HK-2 (cell line): ENCODE measurements at regions not wholly inside any gene's neighbourhood (a gene's known extent, or its start where the extent isn't known, plus 50 kb on each side); places are given as distances from the start of the nearest gene placed in this dataset.

Experiments
- DNase-seq: peaks from one replicate; pipeline ENCODE4 v3.0.0-alpha.2; 2018; ENCODE audit not compliant: unreplicated experiment

DNA sequence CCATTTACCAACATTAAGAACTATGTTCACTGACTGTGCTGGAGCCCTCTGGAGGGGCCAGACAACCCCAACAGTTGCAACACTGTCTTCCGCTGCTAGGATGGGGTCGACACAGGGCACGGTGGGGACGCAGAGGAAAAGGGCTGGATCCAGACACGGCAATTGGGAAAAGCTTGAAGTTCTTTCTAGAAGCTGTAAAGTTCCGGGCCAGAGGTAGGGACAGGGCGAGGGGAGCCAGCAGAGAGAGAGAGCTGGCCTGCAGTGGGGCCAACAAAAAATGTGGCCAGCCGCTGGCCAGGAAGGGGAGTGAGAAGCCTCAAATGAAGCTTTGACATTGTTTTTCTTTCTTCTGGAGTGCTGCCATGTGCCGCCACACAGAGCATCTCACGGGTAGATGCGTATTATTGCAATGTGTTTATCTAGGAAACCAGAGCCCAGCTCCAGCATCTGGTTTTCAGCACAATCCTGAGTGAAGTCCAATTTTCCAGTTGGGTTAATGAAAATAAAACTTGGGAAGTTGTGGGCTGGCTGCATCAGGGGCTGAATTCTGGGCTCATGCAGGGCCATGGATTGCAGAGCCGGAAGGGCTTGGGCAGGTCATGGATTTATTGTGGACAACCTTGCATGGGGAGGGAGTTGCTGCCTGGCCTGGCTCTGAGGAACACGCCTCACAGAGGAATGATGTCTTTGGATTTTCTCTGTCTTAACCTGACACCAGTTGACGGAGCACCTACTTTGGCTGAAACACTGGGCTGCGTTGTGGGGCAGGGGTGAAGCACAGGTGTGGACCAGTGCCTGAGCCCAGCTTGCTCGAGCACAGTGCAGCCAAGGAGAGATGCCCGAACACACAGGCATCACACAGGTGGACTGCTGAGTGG is 67.6 kb upstream of the AMPD3 start:
- DNase-seq: no peak

DNA sequence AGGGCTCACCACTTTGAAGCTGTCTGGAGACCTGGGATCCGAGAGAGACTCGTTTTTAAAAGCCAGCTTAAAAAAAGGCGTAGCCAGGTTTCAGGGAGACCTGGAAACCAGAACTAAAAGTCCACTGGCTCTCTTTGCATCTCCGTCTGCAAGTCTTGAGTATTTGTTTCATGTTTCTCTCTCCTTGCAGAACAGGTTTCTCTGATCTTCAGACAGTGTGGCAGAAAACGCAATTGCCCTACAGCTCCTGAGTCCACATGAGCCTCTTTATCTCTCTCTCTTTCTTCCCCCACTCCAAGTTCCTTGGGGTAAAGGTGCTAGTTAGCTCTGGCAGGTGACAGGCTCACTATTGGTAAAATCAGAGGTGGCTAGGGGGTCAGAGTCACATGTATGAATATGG is 67.0 kb upstream of the AMPD3 start:
- no peak for DNase-seq

DNA sequence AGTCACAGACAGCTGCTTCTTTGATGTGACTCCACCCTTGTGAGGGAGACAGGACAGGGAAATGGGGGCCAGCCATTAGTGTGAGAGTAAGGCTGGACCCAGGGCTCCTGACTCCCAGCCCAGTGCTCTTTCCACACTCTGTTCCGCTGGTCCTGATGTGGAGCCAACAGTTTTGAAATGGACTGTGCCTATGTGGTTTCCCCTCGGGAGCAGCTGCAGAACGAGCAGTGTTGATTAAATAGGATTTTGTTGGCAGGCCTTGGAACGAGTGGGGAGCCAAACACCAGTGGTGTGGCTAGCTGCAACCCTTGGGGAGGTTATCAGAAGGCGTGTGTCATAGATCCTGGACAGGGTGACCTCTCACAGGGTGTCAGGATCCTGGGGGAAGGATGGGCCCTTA is 66.5 kb upstream of the AMPD3 start:
- DNase-seq: no peak

DNA sequence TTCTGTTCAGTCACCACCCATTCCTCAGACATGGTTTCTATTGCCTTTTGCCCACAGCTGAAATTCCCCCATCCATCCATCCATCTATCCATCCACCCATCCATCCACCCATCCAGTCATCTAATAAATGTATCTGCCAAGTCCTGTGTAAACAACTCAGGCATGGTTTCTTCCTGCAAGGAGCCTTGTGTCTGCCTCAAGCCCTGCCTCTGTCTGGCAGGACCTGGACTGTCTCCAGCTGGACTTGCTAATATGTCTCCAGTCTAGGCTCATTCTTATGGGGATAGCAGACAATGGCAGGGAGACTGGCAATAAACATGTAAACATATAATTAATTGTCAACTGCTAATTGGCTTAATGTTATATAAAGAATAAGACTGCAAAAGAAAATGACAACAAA is 64.7 kb upstream of the AMPD3 start:
- no peak for DNase-seq

DNA sequence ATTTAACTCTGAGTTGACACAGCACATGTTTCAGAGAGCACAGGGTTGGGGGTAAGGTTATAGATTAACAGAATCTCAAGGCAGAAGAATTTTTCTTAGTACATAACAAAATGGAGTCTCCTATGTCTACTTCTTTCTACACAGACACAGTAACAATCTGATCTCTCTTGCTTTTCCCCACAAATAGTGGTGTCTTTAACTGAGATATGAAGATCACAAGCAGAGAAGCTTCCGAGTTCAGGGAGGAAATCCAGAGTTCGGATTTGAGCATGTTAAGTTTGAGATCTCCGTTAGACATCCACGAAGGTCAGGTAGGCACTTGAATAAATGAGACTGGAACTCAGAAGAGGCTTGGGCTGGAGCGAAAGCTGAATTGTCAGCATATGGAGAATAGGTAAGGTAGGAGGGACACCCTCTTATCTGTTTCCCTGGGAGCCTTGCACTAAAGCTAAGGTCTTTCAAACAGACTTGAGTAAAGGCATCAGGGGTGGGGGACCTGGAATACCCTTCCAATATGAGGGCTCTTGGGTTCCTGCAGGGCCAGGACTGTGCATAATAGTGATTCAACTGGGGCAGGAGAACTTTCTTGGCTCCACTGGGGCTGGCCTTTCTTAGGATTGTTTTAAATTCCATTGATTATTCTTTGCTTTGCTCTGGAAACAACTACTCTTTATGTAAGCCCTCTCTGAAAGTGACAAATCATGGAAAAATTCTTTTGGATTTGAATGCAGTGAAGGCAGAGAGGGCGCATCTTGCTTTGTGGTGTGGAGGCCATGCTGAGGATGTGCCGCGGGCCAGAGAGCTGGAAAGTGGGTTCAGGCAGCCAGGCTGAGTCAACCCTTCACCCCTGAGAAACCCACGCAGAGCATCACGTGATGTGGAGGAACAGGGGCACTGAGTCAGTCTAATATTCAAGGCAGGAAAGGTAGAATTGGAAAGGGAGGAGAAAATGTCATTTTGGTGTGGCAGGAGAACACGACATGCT is 62.7 kb upstream of the AMPD3 start:
- peak; percentile 10 for DNase-seq

DNA sequence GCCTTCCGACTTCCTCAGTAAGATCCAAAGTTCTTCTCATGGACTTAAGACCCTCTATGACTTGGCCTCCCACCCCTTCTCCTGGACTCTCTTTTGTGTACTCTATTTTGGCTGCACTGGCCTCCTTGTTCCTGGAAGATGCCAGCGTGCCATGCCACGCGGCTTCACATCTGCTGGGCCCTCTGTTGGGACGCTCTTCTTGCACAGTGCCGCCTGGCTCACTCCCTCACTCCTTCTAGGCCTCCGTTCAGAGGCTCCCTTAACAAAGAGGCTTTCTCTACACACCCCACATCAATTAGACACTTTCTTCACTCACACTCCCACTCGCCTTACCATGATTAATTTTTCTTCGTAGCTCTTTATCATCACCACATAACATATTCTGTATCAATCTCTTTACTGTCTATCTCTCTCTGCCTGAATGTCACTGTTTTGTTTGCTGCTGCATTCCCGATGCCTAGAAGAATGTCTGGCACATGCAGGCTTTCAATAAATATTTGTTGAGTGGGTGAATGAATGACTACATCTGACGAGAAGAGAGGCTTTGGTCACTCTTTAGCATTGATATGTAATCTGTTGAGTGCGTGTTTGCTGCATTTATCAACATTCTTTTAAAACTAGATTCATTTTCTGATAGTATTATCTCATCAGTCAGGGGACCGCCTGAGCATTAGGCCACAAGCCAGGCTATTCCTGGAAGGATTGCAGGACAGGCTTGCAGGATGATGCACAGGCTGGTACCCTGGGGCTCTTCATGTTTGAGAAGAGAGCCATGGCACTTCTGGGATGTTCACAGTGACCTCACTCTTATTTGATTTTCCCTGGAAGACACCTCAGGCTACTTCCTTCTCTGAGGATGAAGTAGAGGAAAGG is 60.6 kb upstream of the AMPD3 start:
- DNase-seq: no peak

DNA sequence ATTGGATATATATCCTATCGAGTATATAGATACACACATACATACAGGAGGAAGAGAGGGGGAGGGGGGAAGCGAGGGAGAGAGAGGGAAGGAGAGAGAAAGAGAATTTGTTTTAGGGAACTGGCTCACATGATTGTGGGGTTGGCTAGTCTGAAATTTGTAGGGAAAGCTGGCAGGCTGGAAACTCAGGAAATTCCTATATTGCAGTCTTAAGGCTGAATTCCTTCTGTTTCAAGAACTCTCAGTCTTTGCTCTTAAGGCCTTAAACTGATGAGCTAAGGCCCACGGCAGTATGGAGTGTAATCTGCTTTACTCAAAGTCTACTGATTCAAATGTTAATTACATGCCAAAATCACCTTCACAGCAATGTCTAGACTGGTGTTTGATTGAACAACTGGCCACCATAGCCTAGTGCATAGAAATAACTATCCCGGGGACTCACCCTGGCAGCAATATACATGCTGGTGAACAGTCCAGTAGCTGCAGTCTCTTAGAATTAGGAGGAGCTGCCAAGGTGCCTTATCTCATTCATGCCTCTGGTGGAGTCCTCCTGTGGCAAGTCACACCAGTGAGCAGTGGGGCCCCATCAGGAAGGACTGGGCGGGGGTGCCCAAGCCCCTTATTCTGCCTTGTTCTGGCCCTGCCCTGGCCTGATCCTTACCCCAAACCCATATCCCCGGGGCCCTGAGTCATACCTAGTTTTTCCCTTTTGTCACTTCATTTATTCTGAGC is 59.7 kb upstream of the AMPD3 start:
- DNase-seq: no peak

DNA sequence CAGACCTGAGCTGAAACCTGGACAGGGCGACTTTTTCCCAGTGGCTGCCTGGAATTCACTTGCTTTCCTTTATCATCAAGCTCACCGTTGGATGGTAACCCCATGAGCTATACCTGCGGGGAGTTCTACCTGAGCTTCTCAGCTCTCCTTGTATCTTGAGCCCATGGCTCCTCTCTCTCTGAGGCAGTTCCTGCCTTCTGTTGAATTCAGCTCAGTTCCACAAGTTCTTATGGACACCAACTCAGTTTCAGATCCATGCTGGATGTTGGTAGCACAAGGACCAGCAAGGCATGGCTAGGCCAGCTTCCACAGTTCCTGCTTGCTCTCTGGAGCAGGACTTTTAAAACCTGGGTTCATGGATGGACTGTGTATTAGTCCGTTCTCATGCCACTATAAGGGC is 58.3 kb upstream of the AMPD3 start:
- DNase-seq: no peak

DNA sequence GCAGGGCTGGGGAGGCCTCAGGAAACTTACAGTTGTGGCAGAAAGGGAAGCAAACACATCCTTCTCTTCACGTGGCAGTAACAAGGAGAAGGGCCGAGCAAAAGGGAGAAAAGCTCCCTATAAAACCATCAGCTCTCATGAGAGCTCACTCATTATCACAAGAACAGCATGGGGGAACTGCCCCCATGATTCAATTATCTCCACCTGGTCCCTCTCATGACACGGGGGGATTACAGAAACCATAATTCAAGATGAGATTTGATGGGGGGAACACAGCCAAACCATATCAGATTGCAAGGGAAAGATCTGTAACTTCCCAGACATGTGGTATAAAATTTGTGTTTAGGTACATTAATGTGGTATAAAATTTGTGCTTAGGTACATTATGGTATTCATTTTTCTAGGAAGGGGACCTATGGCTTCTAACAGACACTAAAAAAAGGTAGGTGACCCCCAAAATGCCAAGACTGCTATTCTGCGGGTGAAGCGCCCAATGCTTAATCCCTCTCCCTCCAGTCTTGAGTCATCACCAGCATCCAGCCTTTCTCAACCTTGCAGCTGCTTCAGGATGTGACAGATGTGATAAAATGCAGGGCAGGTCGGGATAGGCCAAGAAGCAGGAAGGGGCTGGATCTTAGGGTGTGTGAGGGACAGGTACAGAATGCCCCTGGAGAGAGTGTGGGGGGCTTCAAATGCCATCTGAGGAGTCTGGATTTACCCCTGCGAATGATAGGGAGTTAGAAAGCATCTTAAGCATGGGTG is 57.7 kb upstream of the AMPD3 start:
- no peak for DNase-seq

DNA sequence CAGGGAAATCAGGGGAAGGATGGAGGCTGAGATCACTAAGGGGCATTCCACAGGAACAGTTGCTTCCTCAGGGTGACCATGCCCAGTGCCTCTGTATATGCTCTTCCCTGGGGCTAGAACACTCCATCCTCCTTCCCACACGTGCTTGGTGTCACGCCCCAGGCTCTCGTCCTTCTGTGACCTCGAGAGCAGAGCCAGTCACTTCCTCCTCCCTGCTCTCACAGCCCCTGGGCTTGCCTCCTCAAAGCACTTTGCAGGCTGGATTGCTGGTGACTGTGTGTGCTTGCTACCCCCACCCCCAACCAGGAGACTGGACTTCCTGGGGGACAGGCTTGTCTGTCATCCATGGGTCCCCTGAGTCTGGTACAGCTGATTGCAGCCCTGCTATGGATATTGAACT is 56.5 kb upstream of the AMPD3 start:
- no peak for DNase-seq

DNA sequence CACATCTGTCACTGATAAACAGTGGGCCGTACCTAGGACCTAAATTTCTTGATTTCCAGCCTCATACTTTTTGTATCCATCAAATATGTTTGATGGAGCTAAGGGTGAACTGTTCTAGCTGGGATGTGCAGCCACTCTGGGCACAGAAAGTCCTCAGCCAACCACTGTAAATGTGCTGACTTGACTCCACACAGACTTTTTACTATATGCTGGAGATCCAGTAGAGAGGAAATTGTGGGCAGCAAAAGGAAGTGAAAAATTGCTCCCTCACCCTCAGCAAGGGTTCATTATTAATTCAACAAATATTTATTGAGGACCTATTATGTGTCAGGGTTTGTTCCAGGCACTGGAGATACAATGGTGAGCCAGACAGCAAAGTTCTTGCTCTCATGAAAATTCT is 54.2 kb upstream of the AMPD3 start:
- no peak for DNase-seq

DNA sequence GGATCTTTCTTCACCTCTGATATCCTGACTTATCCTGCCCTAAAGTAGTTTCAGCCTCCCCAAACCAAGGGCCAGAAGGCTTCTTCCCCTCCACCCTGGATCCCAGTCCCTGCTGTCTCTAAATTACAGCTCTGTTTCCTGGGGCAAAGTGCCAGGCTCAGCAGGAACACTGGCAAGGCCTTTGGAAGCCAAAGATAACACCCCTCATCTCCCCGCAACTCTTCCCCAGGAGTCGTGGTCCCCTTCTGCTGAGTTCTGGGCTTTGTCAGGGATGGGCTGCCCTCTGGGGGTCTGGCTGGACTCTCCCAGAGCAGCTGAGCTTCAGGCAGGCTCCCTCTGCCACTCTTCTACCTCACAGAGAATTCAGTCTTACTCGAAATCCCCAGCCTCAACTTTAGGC is 53.8 kb upstream of the AMPD3 start:
- DNase-seq: no peak

DNA sequence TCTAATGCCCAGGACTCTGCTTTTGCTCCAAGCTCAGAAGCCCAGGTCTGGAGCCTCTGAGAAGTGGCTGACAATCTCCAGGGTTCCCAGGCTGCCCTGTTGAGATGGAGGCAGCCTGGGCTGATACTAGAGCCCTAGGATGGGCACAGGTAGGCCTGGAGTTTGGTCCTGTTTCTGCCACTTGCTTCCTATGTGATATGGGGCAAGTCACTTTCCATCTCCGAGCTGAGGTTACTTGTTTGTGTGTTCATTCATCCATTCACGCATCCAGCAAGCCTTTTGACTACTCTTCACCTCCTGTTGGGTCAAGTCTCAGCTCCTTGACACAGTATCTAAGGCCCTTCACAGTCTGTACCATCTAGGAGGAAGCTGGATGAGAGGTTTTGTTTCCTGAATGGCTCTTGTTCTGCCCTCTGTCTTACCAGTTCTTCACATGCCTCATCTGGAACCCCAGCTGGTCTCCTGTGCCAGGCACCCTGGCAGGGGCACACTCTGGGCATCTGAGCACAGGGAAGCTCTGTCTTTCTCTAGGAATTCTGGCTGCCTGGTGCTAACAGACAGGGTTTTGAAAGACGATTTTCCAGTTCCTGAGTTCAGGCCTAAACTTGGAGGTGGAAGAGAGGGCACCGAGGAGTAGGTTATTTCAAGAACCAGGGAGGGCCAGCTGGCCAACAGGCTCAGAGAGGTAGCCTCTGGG is 53.2 kb upstream of the AMPD3 start:
- no peak for DNase-seq
